VCaP (cell line): ENCODE measurements at regions not wholly inside any gene's neighbourhood (a gene's known extent, or its start where the extent isn't known, plus 50 kb on each side); places are given as distances from the start of the nearest gene placed in this dataset.

Experiments used
- H3K27ac ChIP-seq: fragments of 450-650 bp; 2 replicates; pipeline ENCODE4 v1.5.1; 2017
- TF ChIP-seq, protein P1 (sequence below): fragments of 450-650 bp; conservative IDR thresholded peaks from 2 replicates; pipeline ENCODE4 v1.5.1; 2017; ENCODE audit warnings: mild to moderate bottlenecking, moderate library complexity

DNA sequence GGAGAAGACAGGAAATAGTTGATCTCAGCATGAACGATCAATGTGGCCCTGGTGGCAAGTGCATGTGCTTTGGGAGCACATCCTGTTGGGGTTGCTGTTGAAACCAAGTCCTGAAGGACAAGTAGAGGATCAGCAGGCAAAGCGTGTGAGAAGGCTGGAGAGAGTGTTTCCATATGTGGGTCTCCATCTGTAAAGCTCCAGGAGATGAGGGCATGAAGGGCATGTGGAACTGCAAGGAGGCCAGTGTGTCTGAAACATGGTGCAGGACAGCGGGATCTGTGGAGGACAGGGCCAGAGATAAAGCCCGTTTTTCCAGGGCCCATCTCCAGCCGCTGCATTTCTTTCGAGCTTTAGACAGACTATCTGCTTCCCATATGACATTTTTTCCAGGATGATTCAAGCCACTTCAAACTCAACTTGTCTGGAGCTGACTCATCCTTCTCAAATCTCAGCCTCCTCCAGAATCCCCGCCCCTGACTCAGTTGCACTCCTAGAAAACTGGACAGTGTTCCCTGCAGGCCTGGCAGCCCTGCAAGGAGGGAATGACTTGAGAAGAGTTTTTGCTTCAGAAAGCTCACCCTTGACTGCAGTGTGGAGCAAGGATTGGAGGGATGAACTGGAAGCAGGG lies 226.1 kb downstream of the VAPA start:
- no peak overlapping the region for H3K27ac ChIP-seq
- TF ChIP-seq, protein P1, sequence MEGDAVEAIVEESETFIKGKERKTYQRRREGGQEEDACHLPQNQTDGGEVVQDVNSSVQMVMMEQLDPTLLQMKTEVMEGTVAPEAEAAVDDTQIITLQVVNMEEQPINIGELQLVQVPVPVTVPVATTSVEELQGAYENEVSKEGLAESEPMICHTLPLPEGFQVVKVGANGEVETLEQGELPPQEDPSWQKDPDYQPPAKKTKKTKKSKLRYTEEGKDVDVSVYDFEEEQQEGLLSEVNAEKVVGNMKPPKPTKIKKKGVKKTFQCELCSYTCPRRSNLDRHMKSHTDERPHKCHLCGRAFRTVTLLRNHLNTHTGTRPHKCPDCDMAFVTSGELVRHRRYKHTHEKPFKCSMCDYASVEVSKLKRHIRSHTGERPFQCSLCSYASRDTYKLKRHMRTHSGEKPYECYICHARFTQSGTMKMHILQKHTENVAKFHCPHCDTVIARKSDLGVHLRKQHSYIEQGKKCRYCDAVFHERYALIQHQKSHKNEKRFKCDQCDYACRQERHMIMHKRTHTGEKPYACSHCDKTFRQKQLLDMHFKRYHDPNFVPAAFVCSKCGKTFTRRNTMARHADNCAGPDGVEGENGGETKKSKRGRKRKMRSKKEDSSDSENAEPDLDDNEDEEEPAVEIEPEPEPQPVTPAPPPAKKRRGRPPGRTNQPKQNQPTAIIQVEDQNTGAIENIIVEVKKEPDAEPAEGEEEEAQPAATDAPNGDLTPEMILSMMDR: no peak

DNA sequence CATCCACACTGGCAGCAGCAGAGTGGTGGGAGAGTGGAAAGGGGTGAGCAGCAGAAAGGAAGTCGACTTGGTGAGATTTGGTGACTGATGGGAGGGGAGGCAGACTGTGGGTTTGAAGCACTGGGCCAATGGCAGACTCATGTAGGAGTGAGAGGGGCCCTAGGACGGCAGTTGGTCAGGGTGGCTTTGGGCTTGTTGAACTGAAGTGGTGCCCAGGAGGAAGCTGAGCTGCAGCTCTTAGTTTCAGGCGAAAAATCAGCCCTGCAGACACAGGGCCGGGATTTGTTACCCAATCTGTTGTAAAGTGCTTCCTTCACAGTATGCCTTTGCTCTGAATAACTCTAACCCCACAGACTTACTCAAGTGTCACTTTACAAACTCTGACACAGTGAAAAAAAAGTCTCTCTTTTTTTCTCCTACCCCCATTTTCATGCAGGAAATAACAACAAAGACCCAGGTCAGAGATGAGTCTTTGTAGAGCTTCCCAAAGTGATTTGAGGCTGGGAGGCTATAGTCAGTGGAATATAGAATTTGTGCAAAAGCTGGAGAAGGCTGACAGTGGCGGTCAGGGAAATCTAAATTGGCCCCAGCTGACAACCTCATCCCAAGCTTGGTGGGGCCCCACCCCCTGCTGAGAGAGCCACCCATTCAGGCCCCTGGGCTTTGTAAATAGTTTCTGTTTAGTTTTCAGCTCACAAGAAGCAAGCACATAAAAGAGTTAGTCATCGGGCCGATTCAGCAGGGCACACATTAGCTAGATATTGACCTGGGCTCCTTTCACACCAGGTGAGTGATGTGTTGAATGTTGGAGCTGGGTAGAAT lies 226.9 kb downstream of the VAPA start:
- no peak overlapping the region for H3K27ac ChIP-seq

DNA sequence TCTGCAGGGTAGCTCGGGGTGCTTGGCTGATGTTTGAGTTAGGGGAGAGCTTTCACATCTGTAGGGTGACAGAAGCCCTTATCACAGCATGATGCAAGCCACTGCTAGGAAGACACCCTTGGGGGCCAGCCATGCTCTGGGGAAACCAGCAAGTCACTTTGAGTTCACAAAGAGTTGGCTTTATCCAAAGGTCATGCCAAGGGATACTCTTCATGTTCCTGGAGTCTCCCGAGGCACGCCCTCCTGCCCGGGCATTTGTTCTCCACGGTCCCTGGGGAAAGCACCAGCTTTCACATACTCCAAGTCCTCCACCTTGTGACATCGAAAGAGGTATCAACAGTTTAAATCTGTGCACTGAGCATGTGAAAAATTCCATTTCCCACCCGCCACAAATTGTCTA lies 227.7 kb downstream of the VAPA start:
- TF ChIP-seq, protein P1: no peak
- no peak overlapping the region for H3K27ac ChIP-seq

More for the DNA sequence above, 226.9 kb downstream of the VAPA start:
- TF ChIP-seq, protein P1: no peak

DNA sequence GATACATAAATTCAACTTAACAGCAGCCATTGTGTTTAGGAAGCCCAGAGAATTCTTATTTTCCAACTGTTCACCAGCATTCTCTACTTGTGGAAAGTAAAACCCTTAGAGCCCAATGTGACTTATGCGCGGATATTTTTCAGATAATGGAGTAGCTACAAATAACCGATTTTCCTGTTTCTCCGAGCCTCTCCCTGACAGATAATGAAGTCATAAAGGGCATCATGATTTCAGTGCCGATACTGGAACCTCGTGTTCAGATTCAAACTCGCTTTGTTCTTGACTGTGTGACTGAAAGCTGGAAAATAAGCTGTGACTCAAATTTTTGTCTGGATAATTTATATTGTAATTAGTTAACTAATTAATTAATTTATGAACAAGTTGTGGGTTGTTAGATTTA lies 228.2 kb downstream of the VAPA start:
- TF ChIP-seq, protein P1: no peak

DNA sequence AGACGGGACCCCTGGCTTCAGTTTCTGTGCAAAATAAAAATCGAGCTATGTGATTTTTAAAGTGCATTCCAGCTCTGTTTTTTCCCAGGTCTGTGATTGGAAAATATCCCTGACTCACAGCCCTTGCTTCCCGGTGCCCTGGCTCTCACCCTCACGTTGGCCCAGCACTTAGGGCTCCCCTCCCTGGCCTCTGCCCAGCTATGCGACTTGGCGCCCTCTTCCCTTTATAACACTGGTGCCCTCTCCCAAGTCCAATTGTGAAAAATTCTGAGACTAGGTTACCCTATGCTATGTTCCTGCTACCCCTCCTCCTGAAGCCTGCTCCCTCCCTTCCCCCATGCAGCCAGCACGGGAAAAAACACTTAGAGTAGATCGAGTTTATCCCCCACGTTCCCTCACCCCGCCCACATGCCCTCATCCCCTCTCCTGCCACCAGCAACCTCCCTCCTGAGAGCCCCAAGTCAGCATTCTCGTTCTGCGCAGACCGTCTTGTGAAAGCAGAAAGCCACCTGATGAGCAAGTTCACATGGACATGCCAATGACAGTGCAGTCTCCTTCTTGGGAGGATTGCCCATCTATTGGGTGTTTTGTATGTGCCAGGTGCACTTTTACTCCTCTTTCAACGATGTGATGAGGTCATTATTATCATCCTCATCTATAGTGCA lies 228.8 kb downstream of the VAPA start:
- H3K27ac ChIP-seq: no peak overlapping the region
- TF ChIP-seq, protein P1: no peak

More for the DNA sequence above, 228.2 kb downstream of the VAPA start:
- no peak overlapping the region for H3K27ac ChIP-seq

DNA sequence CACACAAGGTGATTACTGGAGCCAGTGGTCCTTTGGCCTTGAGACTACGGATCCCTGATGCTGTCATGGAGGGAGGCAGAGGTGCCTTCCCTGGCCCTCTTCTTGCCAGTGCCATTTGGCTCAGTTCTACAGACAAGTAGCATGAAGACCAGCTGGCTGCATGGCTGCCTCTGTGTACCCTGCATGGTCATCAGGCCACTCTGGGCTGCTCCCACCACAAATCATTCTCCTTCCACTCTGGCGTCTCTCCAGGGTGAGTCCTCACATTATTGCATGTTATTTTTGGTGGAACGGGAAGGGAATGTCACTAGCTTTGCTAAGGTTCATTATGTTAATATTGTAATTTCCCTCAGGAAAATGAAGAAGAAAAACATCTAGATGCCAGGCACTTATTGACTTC lies 229.8 kb downstream of the VAPA start:
- H3K27ac ChIP-seq: no peak overlapping the region
- TF ChIP-seq, protein P1: no peak

DNA sequence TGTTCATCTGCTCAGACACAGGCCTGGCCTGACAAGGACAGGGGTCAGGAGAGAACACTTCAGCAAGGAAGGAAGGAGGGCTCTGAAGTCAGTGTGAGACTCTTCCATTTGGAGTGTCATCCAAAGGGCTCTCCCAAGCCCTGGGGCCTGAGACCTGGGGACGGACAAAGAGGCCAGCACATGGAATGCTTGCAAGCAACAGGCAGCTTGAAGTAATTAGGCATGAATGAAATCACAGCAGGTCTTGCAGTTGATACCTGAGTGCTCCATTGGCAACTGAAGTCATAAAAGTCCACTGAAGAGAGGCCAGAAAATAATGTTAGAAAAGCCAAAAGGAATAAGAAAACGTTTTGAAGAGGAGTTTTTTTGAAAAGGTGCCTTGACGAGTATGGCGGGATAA lies 231.7 kb downstream of the VAPA start:
- TF ChIP-seq, protein P1: no peak
- no peak overlapping the region for H3K27ac ChIP-seq
